SKM-1 (cell line): ENCODE measurements at regions not wholly inside any gene's neighbourhood (a gene's known extent, or its start where the extent isn't known, plus 50 kb on each side); places are given as distances from the start of the nearest gene placed in this dataset.

Experiments
- DNase-seq: peaks from one replicate; lab custom pipeline; 2025; ENCODE audit not compliant: unreplicated experiment; lab: John Stamatoyannopoulos, UW

DNA sequence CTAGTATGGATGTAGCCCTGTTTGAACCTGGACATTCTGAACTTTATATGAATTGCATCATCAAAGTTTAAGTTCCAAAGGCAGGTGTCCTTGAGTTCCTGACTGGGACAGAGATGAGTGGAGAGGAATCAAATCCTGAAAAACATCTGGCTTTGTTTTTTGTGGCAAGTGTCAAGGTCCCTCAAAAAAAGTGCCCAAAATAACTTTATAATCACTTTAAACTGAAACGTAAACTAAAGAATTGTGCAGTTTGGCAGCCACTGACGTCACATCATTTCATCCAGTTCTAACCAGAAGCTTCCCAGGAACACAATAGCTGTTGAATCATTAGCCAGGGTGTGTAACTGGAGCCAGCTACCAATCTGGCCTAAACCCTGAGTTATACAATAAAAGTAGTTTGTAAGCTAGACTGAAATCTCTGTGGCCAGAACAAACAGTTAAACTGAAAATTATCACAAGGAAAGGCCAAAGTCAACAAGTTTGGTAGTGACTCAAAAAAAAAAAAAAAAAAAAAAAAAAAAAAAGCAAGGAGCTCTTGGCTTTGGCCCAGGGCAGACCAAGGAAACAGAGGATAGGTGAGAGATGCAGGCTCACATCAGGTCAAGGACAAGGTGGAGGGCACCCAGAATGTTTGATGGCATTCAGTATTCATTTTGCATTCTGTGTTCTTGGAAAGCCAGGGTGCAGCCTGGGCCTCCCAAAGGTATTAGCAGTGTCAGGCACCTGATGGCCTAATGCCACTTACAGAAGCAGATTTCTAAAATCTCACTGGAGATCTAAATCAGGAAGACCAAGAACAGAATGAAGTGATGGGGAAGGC, 74.3 kb downstream of the TNFSF18 start:
- no peak for DNase-seq

GRCh38 chr1:172977296-172978017, 73.3 kb downstream of the TNFSF18 start:
- DNase-seq = no peak

DNA sequence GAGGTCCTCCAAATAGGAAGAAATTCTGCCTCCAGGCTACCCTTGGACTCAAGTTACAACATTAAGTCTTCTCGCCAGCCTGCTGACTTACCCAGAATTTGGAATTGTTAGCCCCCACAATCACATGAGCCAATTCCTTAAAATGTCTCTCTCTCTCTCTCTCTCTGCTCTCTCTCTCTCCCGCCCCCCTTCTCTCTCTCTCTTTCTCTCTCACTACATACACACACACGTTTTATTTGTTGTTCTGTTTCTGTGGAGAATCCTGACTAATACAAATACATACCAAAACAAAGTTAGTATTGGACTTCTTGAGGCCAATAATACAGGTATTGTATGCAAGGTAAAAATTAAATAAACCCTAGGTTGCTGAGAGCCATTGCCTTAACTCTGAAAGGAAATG, 72.1 kb downstream of the TNFSF18 start:
- DNase-seq = no peak

DNA sequence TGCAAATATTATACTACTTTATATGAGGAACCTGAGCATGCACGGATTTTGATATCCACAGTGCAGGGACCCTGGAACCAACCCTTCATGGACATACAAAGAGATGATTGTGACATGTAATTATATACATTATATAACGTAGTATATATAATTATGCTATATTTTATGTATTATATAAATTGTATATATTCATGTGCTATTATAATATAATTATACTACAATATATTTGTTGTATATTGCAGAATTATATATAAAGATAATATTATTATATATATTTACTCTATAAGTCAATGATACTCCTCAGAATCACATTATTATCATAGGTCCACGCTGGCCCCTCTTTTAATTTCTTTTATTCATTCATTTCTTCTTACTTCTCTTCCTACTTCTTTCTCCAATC, 70.9 kb downstream of the TNFSF18 start:
- DNase-seq = no peak

GRCh38 chr1:172980456-172980855, 70.3 kb downstream of the TNFSF18 start:
- DNase-seq = no peak

- no peak for DNase-seq
Measured at GRCh38 chr1:172980971-172981370, 69.8 kb downstream of the TNFSF18 start.
